ENCODE measurements at regions not wholly inside any gene's neighbourhood (a gene's known extent, or its start where the extent isn't known, plus 50 kb on each side); places are given as distances from the start of the nearest gene placed in this dataset.

GRCh38 chr6:26246058-26246457, 118.9 kb upstream of the BTN3A2 start:
- no peaks in the 10 kb centered on the region for H3K36me3 ChIP-seq (ENCODE audit: insufficient read depth, low read length)
- no peaks in the 10 kb centered on the region for H3K27me3 ChIP-seq (ENCODE audit: insufficient read depth, low read length)
- peaks cover 7% of the 10 kb centered on the region for H3K4me1 ChIP-seq (ENCODE audit: insufficient read depth, low read length)
- no peak overlapping the region for H2AFZ ChIP-seq (ENCODE audit: low read depth, low read length)
- H3K4me3 ChIP-seq (ENCODE audit: low read length) = no peak overlapping the region
- peaks cover 2% of the 10 kb centered on the region for H3K9me3 ChIP-seq (ENCODE audit: low read length)

GRCh38 chr6:26246553-26246952, 118.4 kb upstream of the BTN3A2 start:
- peaks cover 2% of the 10 kb centered on the region for H3K9me3 ChIP-seq (ENCODE audit: low read length)
- no peaks in the 10 kb centered on the region for H3K27me3 ChIP-seq (ENCODE audit: insufficient read depth, low read length)
- no peak overlapping the region for H2AFZ ChIP-seq (ENCODE audit: low read depth, low read length)
- H3K4me3 ChIP-seq (ENCODE audit: low read length) = no peak overlapping the region
- peaks cover 7% of the 10 kb centered on the region for H3K4me1 ChIP-seq (ENCODE audit: insufficient read depth, low read length)
- H3K36me3 ChIP-seq (ENCODE audit: insufficient read depth, low read length) = no peaks in the 10 kb centered on the region

GRCh38 chr6:26249707-26249956, 115.4 kb upstream of the BTN3A2 start:
- Histone ChIP-seq H2AFZ (ENCODE audit: low read depth, low read length) (peak overlapping the region; percentile 68), H3K27me3 (ENCODE audit: insufficient read depth, low read length) (no peaks in the 10 kb centered on the region), H3K4me3 (ENCODE audit: low read length) (peak overlapping the region; percentile 63), H3K9me3 (ENCODE audit: low read length) (peaks cover 2% of the 10 kb centered on the region), H3K36me3 (ENCODE audit: insufficient read depth, low read length) (no peaks in the 10 kb centered on the region), H3K4me1 (ENCODE audit: insufficient read depth, low read length) (peaks cover 9% of the 10 kb centered on the region)

GRCh38 chr6:26249957-26250697, 114.9 kb upstream of the BTN3A2 start:
- Histone ChIP-seq H3K9me3 (ENCODE audit: low read length) (peaks cover 2% of the 10 kb centered on the region), H3K4me1 (ENCODE audit: insufficient read depth, low read length) (peaks cover 9% of the 10 kb centered on the region), H2AFZ (ENCODE audit: low read depth, low read length) (peak overlapping the region; percentile 68), H3K36me3 (ENCODE audit: insufficient read depth, low read length) (no peaks in the 10 kb centered on the region), H3K27me3 (ENCODE audit: insufficient read depth, low read length) (no peaks in the 10 kb centered on the region), H3K4me3 (ENCODE audit: low read length) (peak overlapping the region; percentile 63)

- peak overlapping the region; percentile 63 for H3K4me3 ChIP-seq (ENCODE audit: low read length)
- H2AFZ ChIP-seq (ENCODE audit: low read depth, low read length) = peak overlapping the region; percentile 68
Observed at GRCh38 chr6:26250698-26251044, 114.3 kb upstream of the BTN3A2 start.

GRCh38 chr6:26251354-26252076, 113.5 kb upstream of the BTN3A2 start:
- H3K9me3 ChIP-seq (ENCODE audit: low read length) = peaks cover 2% of the 10 kb centered on the region
- no peaks in the 10 kb centered on the region for H3K36me3 ChIP-seq (ENCODE audit: insufficient read depth, low read length)
- peak overlapping the region; percentile 63 for H3K4me3 ChIP-seq (ENCODE audit: low read length)
- peaks cover 9% of the 10 kb centered on the region for H3K4me1 ChIP-seq (ENCODE audit: insufficient read depth, low read length)
- H3K27me3 ChIP-seq (ENCODE audit: insufficient read depth, low read length) = no peaks in the 10 kb centered on the region
- H2AFZ ChIP-seq (ENCODE audit: low read depth, low read length) = peak overlapping the region; percentile 68

More at GRCh38 chr6:26250698-26251044, 114.3 kb upstream of the BTN3A2 start:
- Histone ChIP-seq H3K36me3 (ENCODE audit: insufficient read depth, low read length) (no peaks in the 10 kb centered on the region), H3K27me3 (ENCODE audit: insufficient read depth, low read length) (no peaks in the 10 kb centered on the region), H3K9me3 (ENCODE audit: low read length) (peaks cover 2% of the 10 kb centered on the region), H3K4me1 (ENCODE audit: insufficient read depth, low read length) (peaks cover 9% of the 10 kb centered on the region)

GRCh38 chr6:26252077-26252472, 112.9 kb upstream of the BTN3A2 start:
- no peaks in the 10 kb centered on the region for H3K27me3 ChIP-seq (ENCODE audit: insufficient read depth, low read length)
- H3K9me3 ChIP-seq (ENCODE audit: low read length) = no peaks in the 10 kb centered on the region
- no peaks in the 10 kb centered on the region for H3K36me3 ChIP-seq (ENCODE audit: insufficient read depth, low read length)
- no peak overlapping the region for H2AFZ ChIP-seq (ENCODE audit: low read depth, low read length)
- peak overlapping the region; percentile 63 for H3K4me3 ChIP-seq (ENCODE audit: low read length)
- H3K4me1 ChIP-seq (ENCODE audit: insufficient read depth, low read length) = peaks cover 10% of the 10 kb centered on the region

GRCh38 chr6:26254724-26255123, 110.3 kb upstream of the BTN3A2 start:
- H3K27me3 ChIP-seq (ENCODE audit: insufficient read depth, low read length) = no peaks in the 10 kb centered on the region
- H3K9me3 ChIP-seq (ENCODE audit: low read length) = no peaks in the 10 kb centered on the region
- H3K4me1 ChIP-seq (ENCODE audit: insufficient read depth, low read length) = peaks cover 16% of the 10 kb centered on the region
- no peaks in the 10 kb centered on the region for H3K36me3 ChIP-seq (ENCODE audit: insufficient read depth, low read length)
- no peak overlapping the region for H2AFZ ChIP-seq (ENCODE audit: low read depth, low read length)
- no peak overlapping the region for H3K4me3 ChIP-seq (ENCODE audit: low read length)

- Histone ChIP-seq H2AFZ (ENCODE audit: low read depth, low read length) (no peak overlapping the region), H3K27me3 (ENCODE audit: insufficient read depth, low read length) (no peaks in the 10 kb centered on the region), H3K4me3 (ENCODE audit: low read length) (no peak overlapping the region), H3K4me1 (ENCODE audit: insufficient read depth, low read length) (peaks cover 14% of the 10 kb centered on the region), H3K9me3 (ENCODE audit: low read length) (no peaks in the 10 kb centered on the region), H3K36me3 (ENCODE audit: insufficient read depth, low read length) (no peaks in the 10 kb centered on the region)
Observed at GRCh38 chr6:26257272-26257671, 107.7 kb upstream of the BTN3A2 start.

GRCh38 chr6:26258212-26258977, 106.6 kb upstream of the BTN3A2 start:
- no peaks in the 10 kb centered on the region for H3K9me3 ChIP-seq (ENCODE audit: low read length)
- peaks cover 12% of the 10 kb centered on the region for H3K4me1 ChIP-seq (ENCODE audit: insufficient read depth, low read length)
- no peak overlapping the region for H3K4me3 ChIP-seq (ENCODE audit: low read length)
- no peaks in the 10 kb centered on the region for H3K27me3 ChIP-seq (ENCODE audit: insufficient read depth, low read length)
- no peak overlapping the region for H2AFZ ChIP-seq (ENCODE audit: low read depth, low read length)
- no peaks in the 10 kb centered on the region for H3K36me3 ChIP-seq (ENCODE audit: insufficient read depth, low read length)

GRCh38 chr6:26260110-26260637, 104.8 kb upstream of the BTN3A2 start:
- Histone ChIP-seq H3K9me3 (ENCODE audit: low read length) (no peaks in the 10 kb centered on the region), H3K36me3 (ENCODE audit: insufficient read depth, low read length) (no peaks in the 10 kb centered on the region), H3K4me1 (ENCODE audit: insufficient read depth, low read length) (peaks cover 12% of the 10 kb centered on the region), H3K4me3 (ENCODE audit: low read length) (no peak overlapping the region), H2AFZ (ENCODE audit: low read depth, low read length) (no peak overlapping the region), H3K27me3 (ENCODE audit: insufficient read depth, low read length) (no peaks in the 10 kb centered on the region)

GRCh38 chr6:26260725-26261490, 104.1 kb upstream of the BTN3A2 start:
- H3K27me3 ChIP-seq (ENCODE audit: insufficient read depth, low read length) = no peaks in the 10 kb centered on the region
- peaks cover 12% of the 10 kb centered on the region for H3K4me1 ChIP-seq (ENCODE audit: insufficient read depth, low read length)
- no peak overlapping the region for H2AFZ ChIP-seq (ENCODE audit: low read depth, low read length)
- H3K4me3 ChIP-seq (ENCODE audit: low read length) = no peak overlapping the region
- H3K9me3 ChIP-seq (ENCODE audit: low read length) = no peaks in the 10 kb centered on the region
- H3K36me3 ChIP-seq (ENCODE audit: insufficient read depth, low read length) = no peaks in the 10 kb centered on the region

All from neuron (in vitro differentiated cells).